ENCODE measurements at regions not wholly inside any gene's neighbourhood (a gene's known extent, or its start where the extent isn't known, plus 50 kb on each side); places are given as distances from the start of the nearest gene placed in this dataset.

DNA sequence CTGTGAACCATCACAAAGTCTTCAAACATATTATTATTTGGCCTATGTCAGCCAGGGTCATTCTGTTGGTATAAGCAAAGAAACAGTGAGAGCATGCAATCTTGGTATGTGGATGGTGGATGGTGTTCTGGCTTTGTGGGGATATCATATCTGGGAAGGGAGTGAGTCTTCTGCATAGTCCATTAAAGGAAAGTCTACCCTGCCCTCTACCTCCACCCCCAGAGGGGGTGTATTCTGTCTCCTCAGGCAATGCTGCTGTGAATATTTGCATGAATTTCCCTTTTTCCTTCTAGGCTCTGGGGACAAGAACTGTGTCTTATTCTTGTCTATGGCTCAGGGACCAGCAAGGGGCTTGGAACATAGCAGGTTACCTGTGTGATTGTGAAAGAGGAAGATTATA lies 495.8 kb downstream of the PDCD6IP start:
- DNase-seq (ENCODE audit: low read depth): no peak

DNA sequence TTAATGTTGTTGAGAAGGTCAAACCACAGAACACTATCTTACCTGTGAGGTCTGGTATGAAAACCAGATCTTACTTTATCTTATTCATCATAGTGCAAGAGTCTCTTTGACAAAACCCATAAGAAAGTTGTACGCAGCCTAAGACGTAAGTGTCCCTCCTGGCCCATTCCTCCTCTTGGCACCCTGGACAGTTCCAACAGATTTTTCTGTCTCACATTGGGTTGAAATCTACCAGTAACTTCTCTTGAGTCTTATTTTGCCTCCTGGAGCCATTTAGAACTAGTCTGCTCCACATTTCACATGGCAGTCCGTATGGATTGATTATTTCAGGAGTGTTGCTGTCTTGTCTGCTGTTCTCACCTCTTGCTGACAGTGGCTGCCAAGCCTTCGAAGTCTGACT lies 498.4 kb downstream of the PDCD6IP start:
- DNase-seq (ENCODE audit: low read depth): no peak

DNA sequence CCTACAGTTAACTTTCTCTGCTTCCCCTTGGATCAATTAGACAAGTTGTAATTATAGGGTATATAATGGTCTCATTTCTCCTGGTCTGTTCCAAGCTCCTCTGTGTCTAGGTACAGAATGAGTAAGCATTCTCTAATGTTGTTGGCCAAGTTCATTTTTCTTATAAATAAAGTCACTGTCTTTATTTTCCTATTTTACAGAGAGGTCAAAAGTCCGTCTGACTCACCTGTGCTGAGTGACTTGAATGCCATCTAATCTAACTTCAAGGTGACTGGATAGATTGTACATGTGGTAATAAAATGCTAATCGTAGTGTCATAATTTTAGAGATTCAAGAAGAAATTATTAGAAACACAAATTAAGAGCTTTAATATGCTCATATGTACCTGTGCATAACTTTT lies 500.2 kb downstream of the PDCD6IP start:
- no peak for DNase-seq (ENCODE audit: low read depth)

DNA sequence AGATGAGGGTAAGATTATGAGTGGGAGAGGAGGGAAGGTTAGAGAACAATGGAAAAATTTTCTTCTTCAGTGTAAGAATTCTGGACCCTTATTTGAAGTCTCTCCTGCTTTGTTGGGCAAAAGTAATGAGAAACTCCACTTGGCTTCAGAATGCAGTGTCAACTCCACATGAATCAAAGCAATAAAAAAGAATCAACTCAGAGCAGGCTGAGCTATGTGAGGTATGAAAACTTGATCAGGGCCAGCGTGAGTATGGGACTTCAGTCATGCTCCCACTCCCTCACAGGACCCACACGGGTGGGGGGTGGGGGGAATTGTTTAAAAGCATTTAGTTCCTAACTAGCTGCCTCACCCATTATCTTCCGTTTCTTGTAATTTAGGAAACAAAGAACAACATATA lies 502.2 kb downstream of the PDCD6IP start:
- no peak for DNase-seq (ENCODE audit: low read depth)

DNA sequence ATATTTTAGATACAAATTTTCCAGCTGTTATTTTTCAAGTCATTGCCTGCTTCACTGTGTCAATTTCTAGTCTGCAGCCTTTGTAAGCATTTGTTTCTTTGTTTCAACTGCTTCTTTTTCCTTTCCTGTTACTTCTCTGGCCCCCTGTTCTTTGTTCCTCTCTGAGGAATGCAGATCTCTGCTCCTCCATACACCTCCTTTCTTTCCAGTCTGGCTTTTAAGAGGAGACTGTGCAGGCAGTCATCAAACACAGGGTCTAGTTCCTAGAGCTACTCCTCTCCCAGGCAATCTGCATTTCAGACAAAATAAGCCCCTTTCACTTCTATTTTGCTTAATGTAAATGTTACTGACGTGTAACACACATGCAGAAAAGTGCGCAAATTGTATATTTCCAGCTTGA lies 502.9 kb downstream of the PDCD6IP start:
- no peak for DNase-seq (ENCODE audit: low read depth)

DNA sequence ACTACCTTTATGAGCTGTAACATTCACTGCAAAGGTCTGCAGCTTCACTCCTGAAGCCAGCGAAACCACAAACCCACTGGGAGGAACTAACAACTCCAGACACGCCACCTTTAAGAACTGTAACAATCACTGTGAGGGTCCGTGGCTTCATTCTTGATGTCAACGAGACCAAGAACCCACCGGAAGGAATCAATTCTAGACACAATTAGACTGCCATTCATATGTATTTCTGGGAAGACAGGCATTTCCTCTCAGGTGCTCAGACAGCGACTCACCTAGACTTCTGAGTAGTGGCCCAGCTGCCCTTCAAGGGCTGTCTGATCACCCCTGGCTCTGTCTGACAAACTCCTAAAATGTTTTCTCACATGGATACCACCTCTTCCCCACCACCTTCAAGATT lies 506.8 kb downstream of the PDCD6IP start:
- no peak for DNase-seq (ENCODE audit: low read depth)

DNA sequence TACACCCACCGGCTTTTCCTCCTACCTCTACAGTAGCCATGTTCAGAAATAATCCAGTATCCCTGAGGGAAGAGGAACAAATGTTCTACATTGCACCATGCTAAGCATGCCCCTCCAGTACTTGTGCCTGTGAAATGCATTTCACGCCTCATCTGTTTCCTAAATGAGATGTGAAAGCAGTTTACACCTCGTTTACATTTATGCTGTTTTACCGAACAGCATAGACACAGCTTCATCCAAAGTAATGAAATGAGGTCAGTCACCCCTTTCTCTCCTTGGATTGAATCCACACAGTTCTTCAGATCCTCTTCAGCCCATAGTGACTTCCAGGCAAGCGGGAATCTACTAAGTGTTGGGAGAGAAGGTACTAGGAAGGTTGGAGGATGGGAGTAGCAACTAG lies 514.3 kb downstream of the PDCD6IP start:
- no peak for DNase-seq (ENCODE audit: low read depth)

DNA sequence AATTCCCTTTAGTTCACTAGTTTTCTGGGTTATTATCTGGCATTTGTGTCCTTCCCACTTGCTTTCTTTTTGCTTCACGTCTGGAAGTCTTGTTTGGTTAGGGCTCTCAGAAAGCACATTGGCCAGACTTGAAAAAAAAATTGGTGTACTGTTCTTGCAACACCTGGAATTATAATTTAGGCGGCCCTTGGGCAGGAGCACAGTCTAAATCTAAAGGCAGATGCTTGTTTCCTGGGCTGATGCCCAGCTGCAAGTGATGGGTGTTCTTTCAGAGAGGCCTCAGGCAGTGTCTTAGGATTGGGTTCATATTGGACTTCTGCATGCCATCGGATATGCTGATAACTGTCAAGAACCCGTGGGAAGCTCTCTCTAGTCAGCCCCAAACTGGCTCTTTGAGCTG lies 521.5 kb downstream of the PDCD6IP start:
- DNase-seq (ENCODE audit: low read depth): no peak

DNA sequence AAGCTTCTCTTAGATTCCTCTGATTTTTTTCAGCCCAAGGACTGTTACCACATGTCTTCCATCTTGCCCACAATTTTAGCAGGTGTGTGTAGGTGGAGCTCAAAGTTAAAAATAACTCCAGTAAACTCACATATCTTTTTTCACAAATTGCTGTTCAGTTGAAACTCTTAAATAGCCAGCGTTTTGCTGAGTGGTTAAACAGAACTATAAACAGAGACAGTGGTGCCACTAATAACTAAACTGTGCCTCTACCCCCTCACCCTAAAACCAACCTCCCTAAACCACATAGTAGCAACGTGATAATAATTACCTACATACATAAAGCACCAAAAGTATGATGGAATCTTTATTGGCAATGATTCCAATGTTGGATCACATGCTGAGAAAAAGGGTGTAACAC lies 525.1 kb downstream of the PDCD6IP start:
- no peak for DNase-seq (ENCODE audit: low read depth)

DNA sequence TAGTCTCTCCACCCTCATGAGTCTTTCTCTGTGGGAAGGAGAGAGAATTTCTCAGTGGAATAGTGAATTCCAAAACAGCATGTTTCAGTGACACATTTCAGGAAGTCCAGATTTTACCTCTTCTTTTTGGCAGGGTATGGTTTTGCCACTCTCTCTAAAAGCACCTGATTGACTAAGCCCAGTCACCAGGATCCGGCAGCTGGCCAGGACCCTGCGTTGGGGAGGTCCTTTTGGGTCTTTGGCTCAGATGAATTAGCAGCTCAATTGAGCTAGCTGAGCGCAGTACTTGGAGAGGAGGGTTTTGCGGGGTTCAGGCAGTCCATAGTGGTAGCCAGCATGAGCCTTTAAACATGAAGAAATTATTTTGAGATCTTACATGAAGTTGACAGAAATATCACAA lies 548.2 kb downstream of the PDCD6IP start:
- DNase-seq (ENCODE audit: low read depth): no peak

DNA sequence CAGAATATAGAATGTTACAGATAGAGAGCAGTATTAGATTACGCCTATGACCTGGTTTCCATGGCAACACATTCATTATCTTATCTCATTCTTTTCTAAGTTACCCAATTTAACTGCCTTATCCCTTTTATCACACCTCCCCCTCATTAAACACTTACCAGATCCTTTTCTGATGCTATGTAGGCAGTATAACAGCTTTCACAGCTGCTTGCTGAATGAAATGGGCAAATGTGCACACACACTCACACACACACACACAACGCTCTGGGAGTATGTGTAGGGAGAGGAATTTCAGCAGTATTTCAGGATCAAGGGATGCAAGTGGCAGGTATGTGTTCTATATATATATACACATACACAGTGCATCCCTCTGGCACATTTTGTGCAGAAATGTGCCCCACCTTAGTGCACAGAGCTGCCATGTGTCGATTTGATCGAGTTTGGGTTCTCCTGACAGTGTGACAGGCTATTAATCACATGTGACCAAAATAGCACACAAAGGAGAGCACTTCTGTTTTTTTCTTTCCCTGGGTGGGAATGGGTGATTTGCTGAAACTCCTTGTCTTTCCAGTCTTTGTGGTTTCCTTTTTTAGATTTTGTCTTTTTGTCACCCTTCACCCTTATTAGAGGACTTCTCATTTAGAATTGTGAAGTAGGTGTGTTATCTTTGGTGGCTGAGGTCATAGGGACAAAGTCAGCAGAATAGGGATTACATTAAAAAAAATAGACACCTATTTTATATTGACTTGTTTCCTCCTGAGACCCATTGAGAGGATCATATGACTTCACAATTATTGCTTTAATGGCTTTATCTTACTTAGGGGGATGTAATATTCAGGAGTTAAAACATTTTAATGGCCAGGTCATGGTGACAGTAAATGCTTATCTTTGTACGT lies 553.7 kb downstream of the PDCD6IP start:
- no peak for DNase-seq (ENCODE audit: low read depth)

DNA sequence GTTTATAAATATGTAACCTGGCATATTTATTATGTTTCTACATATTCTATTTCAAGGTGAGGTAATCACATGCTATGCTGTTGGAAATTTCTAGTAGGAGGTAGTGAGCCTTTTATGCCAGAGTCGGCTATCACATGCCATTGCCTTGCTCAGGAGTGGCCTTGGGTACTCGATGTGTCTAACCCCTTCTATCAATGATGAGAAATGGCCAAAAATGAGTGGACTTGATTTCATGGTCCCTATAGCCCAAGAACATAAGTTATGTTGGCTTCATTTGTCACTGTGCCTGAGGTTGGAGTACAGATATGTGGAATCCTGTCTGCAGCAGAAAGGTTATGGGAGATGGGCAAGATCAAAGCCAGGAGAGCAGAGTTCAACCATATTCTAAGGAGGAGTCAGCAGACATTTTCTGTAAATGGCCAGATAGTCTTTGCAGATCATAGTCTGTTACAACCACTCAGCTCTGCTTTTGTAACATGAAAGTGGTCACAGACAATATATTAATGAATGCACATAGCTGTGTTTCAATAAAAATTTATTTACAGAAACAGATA lies 554.4 kb downstream of the PDCD6IP start:
- no peak for DNase-seq (ENCODE audit: low read depth)

DNA sequence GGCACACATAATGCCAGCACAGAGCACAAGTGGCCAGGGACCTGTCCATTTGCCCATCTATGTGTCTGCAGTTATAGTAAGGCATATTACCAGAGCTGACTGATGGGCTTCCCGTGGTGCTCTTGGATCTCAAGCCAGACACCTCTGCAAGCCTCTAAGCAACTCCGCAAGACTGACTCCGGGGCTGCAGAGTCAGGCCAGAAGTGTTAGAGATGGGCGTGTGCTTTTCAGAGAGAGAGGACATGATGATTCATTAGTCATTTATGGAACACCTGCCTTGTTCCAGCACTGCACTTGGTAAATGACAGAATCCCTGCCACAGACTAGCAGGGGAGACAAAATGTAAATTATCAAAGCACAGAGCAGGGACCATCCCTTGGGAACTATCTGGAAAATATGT lies 559.0 kb downstream of the PDCD6IP start:
- no peak for DNase-seq (ENCODE audit: low read depth)

DNA sequence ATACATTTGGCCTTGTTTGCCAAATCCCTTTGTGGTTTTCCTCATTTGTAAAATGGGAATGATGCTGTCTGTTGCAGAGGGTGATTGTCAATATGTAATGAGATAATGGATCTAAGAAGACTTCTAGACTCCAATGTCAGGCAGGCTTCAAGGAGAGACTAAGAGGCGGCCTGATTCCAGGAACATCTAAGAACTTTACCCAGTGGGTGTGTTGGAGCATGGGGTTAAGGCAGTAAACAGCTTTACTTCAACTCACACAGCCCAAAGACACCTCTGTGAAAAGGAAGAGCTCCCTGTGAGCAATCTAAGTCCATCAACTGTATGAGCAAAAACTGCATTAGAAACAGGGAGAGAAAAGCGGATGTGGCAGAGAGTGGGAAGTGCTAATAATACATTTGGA lies 560.6 kb downstream of the PDCD6IP start:
- DNase-seq (ENCODE audit: low read depth): no peak

DNA sequence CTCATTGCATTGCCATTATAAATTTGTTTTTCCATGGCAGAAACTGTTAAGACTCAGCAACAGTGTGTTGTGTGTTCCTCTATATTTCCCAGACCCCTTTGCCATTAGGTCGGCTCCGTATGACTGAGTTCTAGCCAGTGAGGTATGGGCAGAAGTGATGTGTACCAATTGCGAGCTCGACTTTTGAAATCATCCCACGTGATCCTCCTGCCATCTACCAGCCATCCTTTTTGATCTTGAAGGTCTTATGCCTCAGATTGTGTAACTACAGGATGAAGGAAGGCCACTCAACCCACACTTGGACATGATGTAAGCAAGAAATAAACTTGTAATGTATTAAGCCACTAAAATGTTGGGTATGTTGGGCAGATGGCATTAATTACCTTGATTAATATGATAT lies 562.3 kb downstream of the PDCD6IP start:
- DNase-seq (ENCODE audit: low read depth): no peak

DNA sequence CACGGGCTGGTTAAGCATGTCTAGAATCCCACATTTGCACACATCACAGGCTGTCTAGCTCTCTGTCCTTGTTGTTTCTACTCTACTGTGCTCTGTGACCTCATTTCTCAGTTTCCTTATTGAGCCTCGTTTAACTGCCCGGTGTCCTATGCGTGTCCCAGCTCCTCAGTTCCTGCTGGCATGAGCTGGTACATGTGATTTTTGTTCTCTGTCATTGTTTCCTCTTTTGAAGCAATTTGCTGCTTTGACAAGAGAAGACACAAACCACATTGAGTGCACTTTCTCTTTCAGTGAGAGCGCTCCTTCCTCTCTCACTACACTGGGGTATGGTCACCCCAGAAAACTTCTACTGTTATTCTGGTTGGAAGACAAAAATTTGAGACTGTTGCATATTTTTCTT lies 563.5 kb downstream of the PDCD6IP start:
- no peak for DNase-seq (ENCODE audit: low read depth)

DNA sequence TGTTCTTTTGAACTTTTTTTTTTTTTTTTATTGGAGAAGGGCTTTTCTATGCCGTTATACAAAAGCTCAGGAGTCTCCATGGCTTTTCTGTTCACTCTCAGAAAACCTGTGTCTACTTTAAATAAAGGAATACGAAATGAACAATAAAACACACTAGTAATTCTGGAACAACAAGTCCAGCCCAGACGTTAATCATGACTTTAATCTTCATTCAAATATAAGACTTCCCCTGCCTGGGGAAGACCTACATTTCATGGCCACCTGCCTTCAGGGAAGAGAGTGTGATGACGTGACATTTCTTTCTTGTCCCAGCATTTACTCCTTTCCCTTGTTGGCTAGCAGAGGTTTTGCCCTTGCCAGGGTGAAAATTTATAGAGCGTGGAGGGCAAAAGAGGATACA lies 564.5 kb downstream of the PDCD6IP start:
- no peak for DNase-seq (ENCODE audit: low read depth)

DNA sequence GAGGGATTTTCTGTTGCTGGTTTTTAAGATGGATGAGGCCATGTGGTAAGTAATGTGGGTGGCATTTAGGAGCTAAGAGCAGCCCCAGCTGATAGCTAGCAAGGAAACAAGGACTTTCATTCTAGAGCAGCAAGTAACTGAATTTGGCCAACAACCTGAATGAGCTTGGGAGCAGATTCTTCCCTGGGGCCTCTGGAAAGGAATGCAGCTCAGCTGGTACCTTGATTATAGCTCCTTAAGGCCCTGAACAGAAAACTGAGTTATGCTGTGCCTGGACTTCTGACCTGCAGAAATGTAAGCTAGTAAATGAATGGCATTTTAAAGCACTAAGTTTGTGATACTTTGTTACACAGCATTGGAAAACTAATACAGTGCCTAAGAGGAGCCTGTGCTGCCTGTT lies 565.5 kb downstream of the PDCD6IP start:
- DNase-seq (ENCODE audit: low read depth): no peak

DNA sequence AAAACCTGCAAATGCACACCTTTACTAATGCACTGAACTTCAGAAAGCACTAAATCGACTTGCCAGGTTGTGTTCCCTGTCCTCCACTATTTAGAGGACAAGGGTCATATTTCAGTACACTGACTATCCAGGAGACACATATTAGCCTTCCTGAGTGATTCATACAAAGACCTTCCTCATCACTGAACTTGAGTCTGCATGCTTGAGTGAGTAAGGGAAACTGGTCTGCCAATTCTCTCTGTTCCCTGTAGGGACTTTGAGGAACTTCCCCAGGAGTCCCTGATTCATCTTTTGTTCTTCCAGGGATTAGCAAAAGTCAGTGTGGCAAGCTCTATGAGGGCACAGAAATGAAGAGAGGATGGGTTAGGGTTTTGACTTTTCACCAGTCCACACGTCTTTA lies 565.9 kb downstream of the PDCD6IP start:
- no peak for DNase-seq (ENCODE audit: low read depth)

DNA sequence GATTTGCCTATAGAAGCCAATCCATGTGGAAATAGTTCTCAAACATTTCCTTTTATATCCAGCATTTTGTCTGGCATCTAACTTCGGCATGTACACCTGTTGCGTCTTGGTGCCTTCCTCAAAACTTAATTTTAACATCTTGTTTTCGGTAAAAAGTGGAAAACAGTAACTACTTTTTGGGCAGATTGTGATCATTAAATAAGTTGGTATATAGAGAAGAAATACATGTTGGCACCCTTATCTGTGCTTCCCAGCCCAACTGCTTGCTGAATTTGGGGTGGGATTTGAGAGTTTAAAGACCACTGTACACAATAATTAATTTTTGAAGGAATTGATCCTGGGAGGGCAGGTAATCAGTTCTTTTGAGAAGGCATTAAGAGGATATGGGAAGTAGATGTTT lies 566.8 kb downstream of the PDCD6IP start:
- no peak for DNase-seq (ENCODE audit: low read depth)

DNA sequence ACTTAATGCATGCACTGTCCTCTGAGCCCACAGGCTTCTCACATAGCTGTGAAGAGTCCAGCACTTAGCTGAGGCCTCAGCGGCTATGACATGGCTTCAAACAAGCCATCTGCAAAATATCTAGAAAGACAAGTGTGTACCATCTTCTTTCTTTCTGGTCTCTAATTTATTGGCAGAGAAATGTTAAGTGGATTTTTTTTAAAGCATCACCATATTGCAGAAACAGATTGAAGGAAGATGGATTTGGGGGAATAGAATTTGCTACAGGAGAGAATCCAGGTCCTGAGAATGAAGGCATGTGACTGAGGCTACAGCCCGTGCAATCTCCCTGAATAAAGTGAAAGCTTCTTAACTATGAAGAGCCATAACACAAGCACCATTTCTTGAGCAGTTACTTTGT lies 567.3 kb downstream of the PDCD6IP start:
- no peak for DNase-seq (ENCODE audit: low read depth)

DNA sequence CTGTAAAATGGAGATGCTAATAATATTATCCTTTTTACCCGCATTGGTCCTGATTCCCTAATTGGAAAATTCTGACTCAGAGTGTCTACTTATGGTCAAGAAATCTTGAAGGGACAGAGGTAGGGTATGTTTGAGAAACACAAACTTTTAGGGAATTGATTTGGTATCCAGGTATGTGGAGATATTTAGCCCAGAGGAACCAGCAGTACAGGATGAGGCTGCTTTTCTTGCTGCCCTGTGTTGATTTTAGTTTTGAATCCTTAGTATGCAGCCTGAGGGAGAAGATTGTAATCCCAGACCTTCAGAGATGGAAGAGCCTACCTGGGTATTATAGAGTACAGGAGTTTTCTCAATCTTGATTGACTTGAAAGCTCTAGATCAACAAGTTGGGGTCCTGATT lies 569.1 kb downstream of the PDCD6IP start:
- no peak for DNase-seq (ENCODE audit: low read depth)

DNA sequence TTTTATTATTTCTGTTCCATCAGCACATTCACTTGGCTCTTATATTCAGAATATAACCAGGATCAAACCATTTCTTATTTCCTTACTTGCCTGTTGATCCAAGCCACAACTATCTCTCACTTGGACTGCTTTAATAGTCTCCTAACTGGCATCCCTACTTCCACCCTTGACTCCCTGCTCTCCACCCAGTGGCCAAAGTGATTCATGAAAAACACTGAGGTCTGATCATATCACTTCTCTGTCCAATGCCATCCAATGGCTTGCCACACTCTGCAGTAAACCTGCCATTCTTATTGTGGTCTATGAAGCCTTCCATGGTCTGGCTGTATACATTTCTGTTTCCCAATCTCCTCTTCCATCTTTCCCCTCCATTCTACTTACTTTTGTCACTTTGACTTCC lies 576.1 kb downstream of the PDCD6IP start:
- no peak for DNase-seq (ENCODE audit: low read depth)

DNA sequence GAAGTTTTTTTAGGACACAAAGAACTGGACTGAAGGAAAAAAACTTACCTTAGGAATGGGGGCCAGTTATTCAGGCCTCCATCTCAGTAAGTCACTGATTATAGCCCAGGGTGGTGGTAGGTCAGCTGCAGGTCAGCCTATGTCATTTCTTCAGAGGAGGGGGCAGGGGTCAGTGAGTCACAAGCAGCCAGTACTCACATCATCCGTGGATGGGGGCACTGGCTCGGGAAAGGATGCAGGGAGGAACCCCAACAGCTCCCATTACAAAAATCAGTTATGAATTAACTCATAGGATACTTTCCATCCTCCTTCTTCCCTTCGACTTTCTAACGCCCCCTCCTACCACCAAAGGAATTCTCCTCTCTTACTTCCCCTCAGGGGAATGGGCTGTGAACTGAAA lies 578.3 kb downstream of the PDCD6IP start:
- DNase-seq (ENCODE audit: low read depth): no peak

All from CMK (cell line).